Hematopoietic multipotent progenitor cell treated with erythropoietin and hydrocortisone succinate and interleukin-3 and kit ligand, for 8 days (in vitro differentiated cells): ENCODE measurements at regions not wholly inside any gene's neighbourhood (a gene's known extent, or its start where the extent isn't known, plus 50 kb on each side); places are given as distances from the start of the nearest gene placed in this dataset.

Experiments
- DNase-seq: peaks from one replicate; pipeline ENCODE4 v3.0.0-alpha.2; 2015

GRCh38 chr3:56923526-56924224 is 121.9 kb upstream of the ARHGEF3 start:
- no peak for DNase-seq

- no peak for DNase-seq
Observed at GRCh38 chr3:56921573-56922453, 120.1 kb upstream of the ARHGEF3 start.

- no peak for DNase-seq
Observed at GRCh38 chr3:56919797-56920195, 118.0 kb upstream of the ARHGEF3 start.

DNA sequence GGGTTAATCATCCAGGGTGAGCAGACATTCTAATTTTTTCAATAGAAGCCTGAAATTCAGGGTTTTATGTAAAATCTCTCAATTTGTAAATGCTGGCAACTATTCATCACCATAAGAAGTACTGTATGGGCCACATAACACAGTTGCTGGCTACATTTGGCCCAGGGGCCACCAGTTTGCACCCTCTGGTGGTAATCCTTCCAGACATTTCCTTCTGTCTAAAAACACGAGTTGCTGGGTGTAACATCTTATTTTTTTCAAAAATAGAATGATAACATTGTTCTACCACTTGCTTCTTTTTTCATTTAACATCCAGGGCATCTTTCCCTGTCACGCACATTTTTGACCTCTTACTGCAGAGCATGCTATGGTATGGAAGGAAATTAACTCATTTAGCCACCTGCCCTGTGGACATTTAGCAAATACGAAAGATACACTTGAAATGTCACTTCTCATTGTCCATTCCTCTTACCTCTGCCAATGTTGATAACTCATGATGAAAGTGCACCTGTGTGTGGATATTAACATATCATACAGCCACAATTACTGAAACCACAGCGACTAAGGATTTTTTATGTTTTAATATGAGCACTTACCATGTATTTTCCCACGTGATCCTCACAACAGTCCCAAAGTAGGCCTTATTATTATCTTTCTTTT is 117.5 kb upstream of the ARHGEF3 start:
- DNase-seq, result no peak

GRCh38 chr3:56918111-56918568 is 116.4 kb upstream of the ARHGEF3 start:
- no peak for DNase-seq

DNA sequence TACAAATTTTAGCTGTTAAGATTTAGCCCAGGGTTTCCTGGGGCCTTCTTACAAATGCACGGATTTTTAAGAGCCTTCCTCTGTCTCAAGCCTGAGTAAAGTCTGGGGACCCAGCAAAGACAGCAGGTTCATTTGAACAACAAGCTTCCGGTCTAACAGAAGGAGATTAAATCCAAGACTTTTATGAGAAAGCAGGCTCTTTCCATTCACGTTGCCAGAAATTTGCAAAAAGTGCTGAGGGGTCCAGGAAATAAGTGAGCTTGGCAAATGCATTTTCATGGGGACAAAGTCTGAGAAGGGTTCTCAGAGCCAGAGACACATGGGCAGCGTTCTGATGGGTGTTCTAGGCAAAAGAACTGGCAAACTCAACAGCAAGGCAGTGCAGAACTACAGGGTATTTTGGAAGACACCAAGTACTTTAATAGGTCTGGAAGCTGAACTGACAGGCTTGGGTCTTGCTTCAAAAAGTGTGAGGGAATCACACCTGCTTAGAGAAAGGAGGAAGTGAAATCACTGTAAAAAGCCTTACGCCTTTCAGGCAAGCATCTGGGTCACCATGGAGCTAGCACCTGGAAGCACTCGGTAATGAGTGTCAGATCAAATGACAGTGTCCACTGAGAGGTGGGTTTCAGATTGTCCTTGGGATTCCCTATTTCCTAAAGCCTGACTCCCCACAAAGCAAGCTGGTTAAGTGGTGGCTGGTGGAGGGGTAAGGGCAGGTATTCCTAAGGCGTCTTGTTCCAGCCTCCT is 115.8 kb upstream of the ARHGEF3 start:
- no peak for DNase-seq

DNA sequence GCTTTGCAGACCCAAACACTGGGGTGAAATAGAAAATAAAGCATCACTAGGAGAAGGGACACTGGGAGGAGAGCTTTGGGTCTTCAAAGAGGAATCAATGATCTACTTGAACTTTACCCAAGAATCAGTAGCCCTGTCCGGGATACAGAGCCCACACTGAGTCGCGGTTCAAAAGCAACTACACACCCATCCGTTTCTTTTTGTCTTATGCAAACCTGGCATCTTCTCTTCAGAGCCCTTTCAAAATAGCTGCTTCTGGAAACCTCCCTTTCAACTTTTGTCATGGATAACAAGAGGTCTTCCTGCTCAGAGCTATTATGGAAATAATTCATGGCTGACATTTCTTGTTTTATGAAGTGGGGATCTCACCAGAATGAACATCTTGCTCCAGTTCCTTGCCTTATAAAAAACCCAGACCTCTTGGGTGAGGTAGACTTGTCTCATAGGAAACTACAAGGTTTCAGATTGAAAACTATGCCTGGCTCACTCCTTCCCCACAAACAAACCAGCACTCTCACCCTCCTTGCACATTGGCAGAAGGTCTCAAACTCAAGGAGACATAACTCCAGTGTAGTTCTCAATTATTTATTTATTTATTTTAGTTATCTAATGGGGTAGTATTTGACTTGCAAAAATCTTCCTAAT is 115.1 kb upstream of the ARHGEF3 start:
- no peak for DNase-seq

DNA sequence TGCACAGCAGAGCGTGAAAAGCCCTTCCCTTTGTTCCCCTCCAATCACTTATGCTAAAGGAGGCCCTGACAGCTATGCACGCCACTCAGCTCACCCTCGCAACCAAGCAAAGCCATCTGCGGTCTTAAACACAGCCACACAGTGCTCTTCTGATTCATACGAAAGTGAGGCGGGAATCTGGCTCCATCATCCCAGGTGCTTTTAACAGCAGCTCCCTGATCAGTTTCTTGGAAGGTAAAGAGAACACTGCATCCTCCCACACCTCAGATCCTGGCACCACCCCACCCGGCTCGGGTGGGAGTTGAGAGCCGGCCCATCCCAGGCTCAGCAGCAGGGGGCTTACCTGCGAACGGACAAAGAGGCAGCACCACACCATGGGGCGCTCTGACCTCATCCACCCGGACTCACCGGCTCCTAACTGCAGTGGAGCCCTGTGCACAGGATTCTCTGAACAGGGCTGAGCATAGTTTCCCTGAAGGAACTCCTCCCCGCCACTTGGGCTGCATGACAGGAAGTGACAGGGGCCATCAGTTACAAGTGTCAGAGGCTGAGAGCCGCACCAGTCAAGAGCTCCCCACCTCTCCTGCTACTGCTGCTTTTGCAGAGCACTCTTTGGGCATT is 114.3 kb upstream of the ARHGEF3 start:
- no peak for DNase-seq

- DNase-seq, result no peak
Observed at GRCh38 chr3:56914646-56915045, 112.9 kb upstream of the ARHGEF3 start.

- no peak for DNase-seq
Observed at GRCh38 chr3:56911363-56911762, 109.6 kb upstream of the ARHGEF3 start.

DNA sequence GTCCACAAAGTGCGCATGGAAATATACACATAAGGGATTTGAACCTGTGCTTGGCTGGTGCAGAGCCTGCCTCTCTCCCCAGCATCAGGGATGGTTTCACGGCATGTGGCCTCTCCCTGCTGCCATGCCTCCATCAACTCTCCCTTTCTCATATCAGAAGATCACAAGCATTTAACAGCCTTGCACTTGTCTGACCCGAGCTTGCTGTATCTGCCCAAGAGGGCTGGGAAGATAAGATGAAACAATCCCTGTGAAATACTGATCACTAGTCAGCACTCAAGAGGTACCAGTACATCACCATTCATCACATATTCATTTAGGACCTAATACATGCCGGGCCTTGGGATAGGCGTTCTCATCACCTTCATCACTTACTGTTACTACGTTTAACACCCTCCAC is 107.6 kb upstream of the ARHGEF3 start:
- DNase-seq, result peak; percentile 12

DNA sequence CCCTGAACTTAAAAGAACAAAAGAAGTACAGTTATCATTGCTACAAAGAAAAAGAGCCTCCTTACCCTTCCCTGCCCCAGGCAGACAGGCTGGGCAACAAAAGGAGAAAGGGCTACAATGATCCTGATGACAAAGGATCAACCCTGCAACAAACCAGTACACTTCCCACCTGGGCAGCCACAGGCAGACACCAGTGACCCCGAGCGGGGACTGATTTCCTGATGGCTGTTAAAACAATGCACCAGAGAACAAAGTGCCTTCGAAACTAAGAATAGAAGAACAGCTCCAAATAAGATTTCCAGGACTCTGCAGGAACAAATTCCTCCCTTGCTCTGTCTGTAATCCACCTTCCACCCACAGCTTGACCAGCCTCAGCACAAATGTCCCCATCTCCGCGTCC is 106.3 kb upstream of the ARHGEF3 start:
- no peak for DNase-seq

DNA sequence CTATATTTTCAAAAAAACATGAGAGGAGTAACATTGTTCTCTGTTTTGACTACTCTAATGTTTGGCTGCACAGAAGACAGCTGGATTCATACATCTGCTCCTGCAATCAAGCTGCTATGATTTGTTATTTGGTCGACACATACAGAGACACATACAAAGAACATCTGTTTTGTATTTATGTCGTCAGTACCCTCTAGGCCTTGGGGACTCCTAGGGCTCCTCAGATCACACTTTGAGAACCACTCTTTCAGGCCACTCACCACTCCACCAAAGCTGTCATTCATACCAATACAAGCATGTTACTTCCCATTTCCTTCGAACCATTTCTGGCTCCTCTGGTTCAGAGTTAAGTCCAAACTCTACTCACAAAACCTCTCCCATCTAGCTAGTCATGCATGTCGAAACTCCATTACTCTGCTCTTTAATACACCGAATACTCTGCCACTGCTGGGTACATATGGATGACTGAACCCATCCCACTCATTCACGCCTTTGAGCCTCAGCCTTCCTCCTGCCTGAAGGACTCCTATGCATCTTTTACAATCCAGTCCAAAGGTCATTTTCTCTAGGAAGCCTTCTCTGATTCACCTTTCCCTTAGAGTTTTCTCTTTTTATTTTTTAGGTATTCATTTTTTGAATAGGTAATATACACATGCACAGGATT is 102.9 kb upstream of the ARHGEF3 start:
- no peak for DNase-seq

DNA sequence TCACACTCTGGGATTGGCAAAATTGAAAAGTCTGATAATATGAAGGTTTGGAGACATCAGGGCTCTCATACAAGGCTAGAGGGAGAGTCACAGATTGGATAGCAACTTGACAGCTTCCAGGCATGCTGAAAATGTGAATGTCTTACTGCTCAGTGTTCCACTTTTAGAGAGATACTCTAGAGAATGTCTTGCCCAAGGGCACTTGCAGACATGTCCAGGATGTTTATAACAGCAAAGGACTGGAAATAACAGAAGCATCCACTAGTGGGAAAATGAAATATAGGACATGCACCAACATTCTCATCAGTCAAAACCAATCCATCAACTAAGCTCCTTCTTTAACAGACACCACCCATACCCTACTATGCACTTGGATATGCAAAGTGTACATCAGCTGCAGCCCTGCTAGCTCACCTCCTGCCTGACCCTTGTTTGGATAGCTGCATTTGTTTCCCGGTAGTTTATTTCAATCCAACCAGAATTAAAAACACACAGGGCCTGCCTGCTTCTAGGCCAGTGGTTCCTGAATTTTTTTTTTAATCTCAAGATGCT is 101.6 kb upstream of the ARHGEF3 start:
- DNase-seq, result no peak

DNA sequence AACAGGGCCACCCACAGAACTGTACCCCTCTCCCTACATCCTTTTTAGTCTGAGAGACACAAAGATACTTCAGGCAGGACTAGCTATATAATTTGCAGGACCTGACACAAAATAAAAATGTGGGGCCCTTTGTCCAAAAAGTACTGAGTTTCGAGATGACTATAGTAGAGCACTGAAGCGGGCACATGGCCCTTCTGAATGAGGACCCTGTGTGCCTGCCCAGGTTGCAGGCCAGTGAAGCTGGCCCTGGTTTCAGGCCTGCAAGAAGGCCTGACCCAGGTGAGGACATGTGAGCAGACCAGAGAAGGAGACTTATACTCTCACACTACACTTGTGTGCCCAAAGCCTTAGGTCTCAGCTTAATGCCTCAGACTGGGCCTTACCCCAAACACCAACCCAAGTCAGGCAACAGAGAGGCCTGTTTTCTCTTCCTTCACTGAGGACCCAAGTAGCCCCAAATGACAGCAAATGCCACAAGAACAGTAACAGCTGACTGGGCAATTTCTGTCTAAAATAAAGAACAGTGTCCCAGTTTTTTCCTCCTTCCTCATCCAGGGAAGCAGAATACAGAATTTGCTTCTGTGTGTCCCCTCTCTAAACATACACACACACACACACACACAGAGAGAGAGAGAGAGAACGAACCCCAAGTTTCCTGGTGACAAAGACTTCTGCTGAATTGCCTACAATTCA is 100.9 kb upstream of the ARHGEF3 start:
- DNase-seq, result no peak

- DNase-seq, result no peak
Observed at GRCh38 chr3:56900801-56901200, 99.1 kb upstream of the ARHGEF3 start.

- DNase-seq, result peak; percentile 45
Observed at GRCh38 chr3:56899851-56900250, 98.1 kb upstream of the ARHGEF3 start.

- DNase-seq, result no peak
Observed at GRCh38 chr3:56899078-56899477, 97.3 kb upstream of the ARHGEF3 start.

DNA sequence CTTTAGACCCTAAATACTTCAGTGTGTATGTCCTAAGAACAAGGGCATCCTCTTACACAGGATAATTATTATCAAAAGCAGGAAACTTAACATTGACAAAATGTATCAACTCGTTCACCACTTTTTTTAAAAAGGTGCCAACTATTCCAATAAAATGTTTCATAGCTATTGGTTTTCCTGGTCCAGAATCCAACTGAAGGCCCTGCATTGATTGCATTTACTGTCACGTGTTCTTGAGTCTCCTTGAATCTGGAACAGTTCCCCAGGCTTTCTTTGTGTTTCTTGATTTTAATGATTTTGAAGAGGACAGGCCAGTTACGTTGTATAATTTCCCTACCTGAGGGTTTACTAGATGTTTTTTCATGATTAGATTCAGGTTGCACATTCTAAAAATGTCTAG is 94.6 kb upstream of the ARHGEF3 start:
- no peak for DNase-seq

GRCh38 chr3:56894881-56895431 is 93.2 kb upstream of the ARHGEF3 start:
- no peak for DNase-seq
